ENCODE measurements at regions not wholly inside any gene's neighbourhood (a gene's known extent, or its start where the extent isn't known, plus 50 kb on each side); places are given as distances from the start of the nearest gene placed in this dataset.

DNA sequence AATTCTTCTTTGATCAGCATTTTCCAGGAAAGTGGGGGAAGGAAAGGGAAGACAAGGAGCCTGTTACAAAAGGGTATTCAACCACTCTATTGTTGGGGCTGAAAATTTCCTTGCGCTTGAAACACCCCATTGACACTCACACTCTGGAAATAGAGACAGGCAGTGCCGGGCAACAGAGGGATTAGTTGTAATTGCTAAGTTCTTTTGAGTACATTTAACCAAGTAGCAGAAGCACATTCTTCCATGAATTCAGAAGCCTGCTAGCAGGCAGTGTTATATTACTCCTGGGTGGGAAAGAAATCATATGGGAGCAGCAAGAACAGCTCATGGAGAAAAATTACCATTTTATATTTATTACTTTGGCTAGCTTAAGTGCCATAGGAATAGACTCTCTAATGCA, 745.5 kb downstream of the C6orf118 start:
- intact Hi-C loops (cut with micrococcal nuclease) = no loop called here
- DNase-seq (ENCODE audit: low read depth, low spot score) = no peak
- no peaks in the 10 kb centered on the region for H3K9me2 ChIP-seq (ENCODE audit: insufficient read depth)
- no peaks in the 10 kb centered on the region for H3K27me3 ChIP-seq (ENCODE audit: insufficient read depth, low read length)
- ChIA-PET CTCF (no interaction called here), RAD21 (ENCODE audit: low non-redundant PET in 1 of 2, low total read pairs in 2 of 2, uncharacterized antibody in 2 of 2, unreplicated experiment in 2 of 2) (no interaction called here), POLR2A (no interaction called here)
- H3K79me2 ChIP-seq (ENCODE audit: insufficient read depth, low read length) = no peaks in the 10 kb centered on the region
- peaks cover 10 to 12% of the 10 kb centered on the region in 2 experiments; a peak in 2 of 4 replicates for H3K9me3 ChIP-seq (ENCODE audit: control insufficient read depth in 1 of 2, insufficient read depth in 1 of 2, low read depth in 1 of 2, low read length in 2 of 2)
- TF ChIP-seq YY1 (IDR thresholded peaks at IDR 0.05; ENCODE audit: extremely low read depth, insufficient replicate concordance, low read depth, low read length) = no peak
- no peak for TF ChIP-seq RAD21 (IDR thresholded peaks at IDR 0.05; ENCODE audit: low read depth)
- TF ChIP-seq CBX3 (IDR thresholded peaks at IDR 0.05; ENCODE audit: low read depth) = no peak
- TF ChIP-seq, protein P1, sequence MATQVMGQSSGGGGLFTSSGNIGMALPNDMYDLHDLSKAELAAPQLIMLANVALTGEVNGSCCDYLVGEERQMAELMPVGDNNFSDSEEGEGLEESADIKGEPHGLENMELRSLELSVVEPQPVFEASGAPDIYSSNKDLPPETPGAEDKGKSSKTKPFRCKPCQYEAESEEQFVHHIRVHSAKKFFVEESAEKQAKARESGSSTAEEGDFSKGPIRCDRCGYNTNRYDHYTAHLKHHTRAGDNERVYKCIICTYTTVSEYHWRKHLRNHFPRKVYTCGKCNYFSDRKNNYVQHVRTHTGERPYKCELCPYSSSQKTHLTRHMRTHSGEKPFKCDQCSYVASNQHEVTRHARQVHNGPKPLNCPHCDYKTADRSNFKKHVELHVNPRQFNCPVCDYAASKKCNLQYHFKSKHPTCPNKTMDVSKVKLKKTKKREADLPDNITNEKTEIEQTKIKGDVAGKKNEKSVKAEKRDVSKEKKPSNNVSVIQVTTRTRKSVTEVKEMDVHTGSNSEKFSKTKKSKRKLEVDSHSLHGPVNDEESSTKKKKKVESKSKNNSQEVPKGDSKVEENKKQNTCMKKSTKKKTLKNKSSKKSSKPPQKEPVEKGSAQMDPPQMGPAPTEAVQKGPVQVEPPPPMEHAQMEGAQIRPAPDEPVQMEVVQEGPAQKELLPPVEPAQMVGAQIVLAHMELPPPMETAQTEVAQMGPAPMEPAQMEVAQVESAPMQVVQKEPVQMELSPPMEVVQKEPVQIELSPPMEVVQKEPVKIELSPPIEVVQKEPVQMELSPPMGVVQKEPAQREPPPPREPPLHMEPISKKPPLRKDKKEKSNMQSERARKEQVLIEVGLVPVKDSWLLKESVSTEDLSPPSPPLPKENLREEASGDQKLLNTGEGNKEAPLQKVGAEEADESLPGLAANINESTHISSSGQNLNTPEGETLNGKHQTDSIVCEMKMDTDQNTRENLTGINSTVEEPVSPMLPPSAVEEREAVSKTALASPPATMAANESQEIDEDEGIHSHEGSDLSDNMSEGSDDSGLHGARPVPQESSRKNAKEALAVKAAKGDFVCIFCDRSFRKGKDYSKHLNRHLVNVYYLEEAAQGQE (IDR thresholded peaks at IDR 0.05; ENCODE audit: low read depth) = no peak
- TF ChIP-seq ELF1 (IDR thresholded peaks at IDR 0.05; ENCODE audit: borderline replicate concordance, low read depth) = no peak
- no peak for TF ChIP-seq ZFX (IDR thresholded peaks at IDR 0.05)
- TF ChIP-seq POLR2AphosphoS5 (IDR thresholded peaks at IDR 0.05; ENCODE audit: low read depth, low read length) = no peak
- TF ChIP-seq EZH2phosphoT487 (IDR thresholded peaks at IDR 0.05; ENCODE audit: borderline replicate concordance) = no peak
- no peak for TF ChIP-seq POLR2A (IDR thresholded peaks at IDR 0.05; ENCODE audit: borderline replicate concordance, extremely low read depth, insufficient read depth, insufficient read length)
- no peaks in the 10 kb centered on the region for H3K4me1 ChIP-seq (ENCODE audit: control insufficient read depth in 1 of 2, insufficient read depth in 2 of 2, low read length in 2 of 2)
- H3K36me3 ChIP-seq (ENCODE audit: control insufficient read depth in 1 of 2, insufficient read depth in 2 of 2, low read length in 2 of 2) = no peaks in the 10 kb centered on the region
- no peak overlapping the region for H3K4me3 ChIP-seq (replicated peaks in 1 of 2; ENCODE audit: low read depth in 1 of 2, low read length in 2 of 2)
- H3K27ac ChIP-seq (ENCODE audit: low read depth, low read length) = no peak overlapping the region
- no peak overlapping the region for H3K4me2 ChIP-seq (ENCODE audit: low read length)
- no peak overlapping the region for H2AFZ ChIP-seq (ENCODE audit: low read depth, low read length, poor library complexity, severe bottlenecking)
- ATAC-seq = no peak
- H3K9ac ChIP-seq (ENCODE audit: low read length) = no peak overlapping the region
- BruUV-seq (replicated peaks) = no TSS peak
- no peaks in the 10 kb centered on the region for H4K20me1 ChIP-seq (ENCODE audit: insufficient read depth)
